Stimulated activated CD8-positive, alpha-beta memory T cell treated with anti-CD3 and anti-CD28 coated beads, Interleukin-15, amount 100 ng/mL, for 24 hours (primary cell): ENCODE measurements at regions not wholly inside any gene's neighbourhood (a gene's known extent, or its start where the extent isn't known, plus 50 kb on each side); places are given as distances from the start of the nearest gene placed in this dataset.

Experiments used
- DNase-seq: peaks from one replicate; pipeline ENCODE4 v3.0.0-alpha.2; 2020; ENCODE audit warnings: low read depth

DNA sequence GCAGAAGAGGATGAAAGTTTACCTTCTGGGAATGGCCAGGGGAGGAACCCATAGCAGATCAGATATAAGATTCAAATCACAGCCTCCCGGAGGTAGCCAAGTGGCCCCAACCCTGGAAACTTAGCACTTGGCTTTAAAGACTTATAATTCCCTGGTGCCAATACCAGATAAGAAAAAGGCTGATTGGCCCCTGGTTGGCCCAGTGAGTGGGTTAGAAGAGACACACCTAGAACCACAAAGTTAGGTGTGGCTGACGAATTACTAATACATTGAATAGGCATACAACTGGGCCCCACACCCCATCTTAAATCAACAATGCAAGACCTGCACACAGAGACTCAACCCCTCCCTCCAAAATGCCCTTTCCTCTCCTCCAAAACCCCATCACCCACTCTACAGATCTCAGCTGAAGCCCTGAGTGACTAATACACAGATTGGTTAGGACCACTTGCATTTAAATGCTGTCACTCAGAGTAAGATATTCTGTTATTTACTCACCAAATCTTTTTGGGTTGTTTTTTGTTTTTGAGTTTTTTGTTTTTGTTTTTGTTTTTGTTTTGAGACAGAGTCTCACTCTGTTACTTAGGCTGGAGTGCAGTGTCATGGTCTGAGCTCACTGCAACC is 315.4 kb upstream of the JARID2 start:
- DNase-seq: no peak

DNA sequence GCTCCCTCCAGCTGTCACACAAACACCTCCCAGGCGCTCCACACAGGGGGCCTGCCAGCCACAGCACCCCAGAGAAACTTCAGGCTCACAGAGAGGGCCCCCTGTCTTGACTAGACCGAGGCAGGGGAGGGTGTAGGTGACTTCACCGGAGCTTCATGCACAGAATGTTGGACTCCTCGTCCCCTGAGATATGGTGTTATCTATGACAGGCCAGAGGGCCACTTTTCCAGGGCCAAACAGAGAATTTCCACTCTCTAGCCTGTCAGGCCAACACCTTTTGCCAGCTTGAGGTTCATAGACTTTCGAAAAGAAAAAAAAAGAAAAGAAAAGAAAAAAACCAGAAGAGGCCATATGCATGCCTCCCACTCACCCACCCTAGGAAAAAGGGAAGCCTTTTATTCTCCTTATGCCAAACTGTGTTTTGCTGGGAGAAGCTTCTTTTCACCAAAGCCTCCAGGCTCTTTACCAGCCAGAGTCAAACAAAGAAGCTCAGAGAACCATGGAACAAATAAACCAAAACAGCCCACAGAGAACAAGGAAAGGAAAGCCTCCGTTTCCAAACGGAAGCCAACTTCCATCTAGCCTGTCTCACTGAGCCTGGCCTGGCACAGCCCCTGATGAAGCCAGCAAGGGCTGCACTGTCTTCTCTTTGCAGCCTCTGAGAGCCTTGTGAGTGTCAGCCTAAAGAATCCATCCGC is 313.2 kb upstream of the JARID2 start:
- DNase-seq: no peak

DNA sequence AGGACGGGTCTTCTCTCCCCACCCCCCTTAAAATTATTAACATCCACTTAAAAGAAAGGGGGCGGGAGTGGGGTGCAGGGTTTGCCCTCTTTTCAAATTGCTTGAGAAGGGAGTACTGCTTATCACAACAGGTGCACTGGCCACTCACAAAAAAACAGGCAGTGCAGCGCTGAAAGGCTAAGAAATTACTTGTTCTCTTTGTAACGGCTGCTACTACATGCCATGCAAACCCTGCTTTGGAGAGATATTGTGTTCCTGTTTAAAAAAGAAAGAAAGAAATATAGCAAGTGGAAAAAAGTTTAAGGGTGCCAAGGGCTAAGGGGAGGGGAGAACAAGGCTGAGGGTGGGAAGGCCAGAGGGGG is 312.7 kb upstream of the JARID2 start:
- no peak for DNase-seq

DNA sequence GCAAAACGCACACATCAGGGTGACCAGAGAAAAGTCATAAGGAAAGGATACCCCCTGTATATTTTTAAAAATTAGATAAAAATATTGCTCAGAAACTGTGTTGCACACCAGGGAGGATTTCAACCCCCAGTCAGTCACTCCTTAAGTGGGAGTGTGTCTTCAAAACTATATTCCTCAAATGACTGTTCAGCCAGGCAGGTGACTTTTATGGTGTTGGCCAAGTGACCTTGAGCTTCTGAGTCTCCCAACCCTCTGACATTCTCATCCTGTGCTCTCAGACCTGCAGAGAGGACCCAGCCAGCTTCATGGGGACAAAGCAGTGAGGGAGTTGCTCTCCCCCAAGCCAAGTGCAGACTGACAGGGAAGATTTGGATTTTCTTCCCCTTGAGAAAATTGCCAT is 311.9 kb upstream of the JARID2 start:
- no peak for DNase-seq

DNA sequence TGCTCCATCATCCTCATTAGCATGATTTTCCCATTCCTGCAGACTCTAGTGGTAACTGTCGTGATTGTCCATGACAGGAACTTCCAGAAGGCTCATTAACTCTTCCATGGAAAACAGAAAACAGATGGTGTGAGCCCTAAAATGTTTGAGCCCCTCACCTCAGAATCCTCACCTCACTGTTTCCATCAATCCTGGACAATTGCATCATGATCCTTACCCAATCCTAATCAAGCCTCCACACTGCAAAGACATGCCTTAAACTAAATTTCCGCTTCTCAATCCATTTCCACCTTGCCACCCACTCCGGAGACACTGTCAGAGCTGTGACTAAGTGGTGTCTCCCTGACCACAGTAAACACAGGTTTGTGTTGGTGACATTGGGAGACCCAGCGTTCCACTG is 311.0 kb upstream of the JARID2 start:
- DNase-seq: no peak

DNA sequence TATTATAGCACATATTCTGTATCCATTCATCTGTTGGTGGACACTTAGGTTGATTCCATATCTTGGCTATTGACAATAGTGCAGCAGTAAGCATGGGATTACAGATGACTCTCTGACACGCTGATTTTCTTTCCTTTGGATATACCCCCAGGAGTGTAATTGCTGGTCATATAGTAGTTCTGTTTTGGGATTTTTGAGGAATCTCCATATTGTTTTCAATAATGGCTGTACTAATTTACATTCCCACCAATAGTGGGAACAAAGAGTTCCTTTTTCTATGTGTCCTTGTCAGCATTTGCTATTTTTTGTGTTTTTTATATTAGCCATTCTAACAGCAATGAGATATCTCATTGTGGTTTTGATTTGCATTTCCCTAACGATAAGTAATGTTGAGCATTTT is 309.0 kb upstream of the JARID2 start:
- DNase-seq: no peak

DNA sequence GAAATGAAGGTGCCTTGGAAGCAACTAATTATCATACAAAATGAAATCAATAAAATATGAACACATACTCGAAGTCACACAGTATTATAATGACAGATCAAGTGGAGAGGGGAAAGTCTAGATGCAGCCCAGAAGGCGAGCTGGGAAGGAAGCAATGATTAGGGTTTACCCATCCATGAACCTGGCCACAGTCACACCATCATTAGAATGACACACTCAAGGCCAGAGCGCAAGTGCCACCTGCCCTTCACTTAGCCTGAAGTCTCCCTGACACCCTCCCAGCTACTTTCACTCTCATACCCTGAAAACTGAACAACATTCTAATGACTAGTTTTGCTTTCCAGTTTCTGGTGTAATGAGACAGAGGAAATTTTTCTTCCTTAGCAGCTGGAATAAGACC is 302.8 kb upstream of the JARID2 start:
- DNase-seq: no peak

DNA sequence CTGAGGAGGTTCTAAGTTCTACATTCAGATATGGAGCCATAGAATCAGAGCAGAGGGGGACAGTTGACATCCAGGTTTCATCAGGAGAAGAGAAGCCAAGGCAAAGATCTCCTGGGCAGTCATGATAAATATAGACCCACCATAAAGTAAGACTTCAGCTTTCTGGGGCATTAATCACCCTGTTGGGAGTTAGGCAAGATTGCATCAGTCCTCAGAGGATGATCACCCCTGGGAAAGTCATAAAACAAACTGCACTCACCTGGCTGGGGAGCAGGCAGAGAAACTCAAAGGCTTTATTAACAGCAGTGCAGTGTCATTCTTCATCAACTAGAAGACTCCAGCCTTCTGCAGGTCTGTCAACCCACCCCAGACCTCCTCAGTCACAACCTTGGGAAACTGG is 301.3 kb upstream of the JARID2 start:
- DNase-seq: no peak

DNA sequence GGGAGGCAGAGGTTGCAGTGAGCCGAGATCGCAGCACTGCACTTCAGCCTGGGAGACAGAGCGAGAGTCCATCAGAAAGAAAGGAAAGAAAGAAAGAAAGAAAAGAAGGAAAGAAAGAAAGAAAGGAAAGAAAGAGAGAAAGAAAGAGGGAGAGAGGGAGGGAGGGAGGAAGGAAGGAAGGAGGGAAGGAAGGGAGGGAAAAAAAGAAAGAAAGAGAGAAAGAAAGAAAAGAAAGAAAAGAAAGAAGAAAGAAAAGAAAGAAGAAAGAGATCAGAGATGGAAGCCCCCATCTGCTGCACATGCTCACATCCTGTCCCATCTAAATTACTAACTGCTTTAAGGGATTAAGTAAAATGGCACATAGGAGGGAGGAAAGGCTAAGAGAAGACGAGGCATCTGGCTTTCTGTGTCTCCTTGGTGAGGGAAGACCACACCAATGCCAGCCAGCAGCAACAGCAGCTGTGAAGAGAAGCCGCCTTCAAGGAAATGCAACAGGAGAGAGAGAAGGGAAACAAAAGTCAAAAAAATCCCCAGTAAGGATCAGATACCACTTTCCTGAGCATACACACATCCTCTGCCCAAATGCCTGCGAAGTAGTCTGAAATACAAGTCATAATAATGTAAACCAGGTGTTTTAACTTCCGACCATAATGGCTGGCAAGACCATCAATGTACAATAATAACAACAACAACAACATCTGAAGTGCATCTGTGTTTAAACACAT is 300.2 kb upstream of the JARID2 start:
- DNase-seq: no peak

DNA sequence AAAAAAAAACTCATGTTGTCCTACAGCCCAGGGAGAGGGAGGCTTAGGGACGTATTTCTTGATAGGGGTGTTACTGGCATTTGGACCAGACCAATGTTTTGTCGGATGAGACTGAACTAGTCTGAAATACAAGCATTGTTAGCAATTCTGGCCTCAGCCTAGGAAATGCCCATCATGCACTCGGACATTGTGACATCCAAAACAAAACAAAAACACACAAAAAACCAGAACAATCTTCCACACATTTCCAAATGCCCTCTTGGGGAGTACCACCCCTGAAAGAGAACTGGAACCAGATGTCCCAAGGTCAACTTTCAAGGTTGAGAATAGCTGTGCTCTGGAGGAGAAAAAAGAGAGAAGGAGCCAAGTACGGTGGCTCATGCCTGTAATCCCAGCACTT is 299.1 kb upstream of the JARID2 start:
- no peak for DNase-seq

DNA sequence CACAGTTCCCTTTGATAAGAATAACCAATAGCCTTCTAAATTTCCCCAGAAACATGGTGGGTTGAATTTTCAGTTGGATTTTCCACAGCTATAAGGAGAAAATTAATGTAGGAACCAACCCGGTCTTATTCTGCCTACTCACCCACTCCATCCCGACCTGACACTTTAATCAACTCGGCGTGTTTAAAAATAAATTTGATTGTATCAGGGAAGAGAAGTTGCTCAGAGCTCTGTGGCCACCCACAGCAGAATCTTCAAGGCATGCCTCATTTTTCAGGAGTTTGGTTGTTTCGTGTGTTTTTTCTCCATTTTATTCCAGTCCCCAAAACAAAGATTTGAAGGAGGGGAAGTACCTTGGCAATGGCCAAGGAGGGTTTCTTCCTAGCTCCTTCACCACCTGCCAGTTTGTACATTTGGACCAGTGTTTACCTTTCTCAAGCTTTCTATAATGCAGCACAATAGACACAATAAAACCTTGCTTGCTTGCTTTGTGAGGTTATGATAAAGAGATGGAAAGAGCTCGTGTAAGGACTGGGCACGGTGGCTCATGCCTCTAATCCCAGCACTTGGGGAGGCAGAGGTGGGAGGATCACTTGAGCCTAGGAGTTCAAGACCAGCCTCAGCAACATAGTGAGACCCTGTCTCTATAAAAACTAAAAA is 297.2 kb upstream of the JARID2 start:
- no peak for DNase-seq

DNA sequence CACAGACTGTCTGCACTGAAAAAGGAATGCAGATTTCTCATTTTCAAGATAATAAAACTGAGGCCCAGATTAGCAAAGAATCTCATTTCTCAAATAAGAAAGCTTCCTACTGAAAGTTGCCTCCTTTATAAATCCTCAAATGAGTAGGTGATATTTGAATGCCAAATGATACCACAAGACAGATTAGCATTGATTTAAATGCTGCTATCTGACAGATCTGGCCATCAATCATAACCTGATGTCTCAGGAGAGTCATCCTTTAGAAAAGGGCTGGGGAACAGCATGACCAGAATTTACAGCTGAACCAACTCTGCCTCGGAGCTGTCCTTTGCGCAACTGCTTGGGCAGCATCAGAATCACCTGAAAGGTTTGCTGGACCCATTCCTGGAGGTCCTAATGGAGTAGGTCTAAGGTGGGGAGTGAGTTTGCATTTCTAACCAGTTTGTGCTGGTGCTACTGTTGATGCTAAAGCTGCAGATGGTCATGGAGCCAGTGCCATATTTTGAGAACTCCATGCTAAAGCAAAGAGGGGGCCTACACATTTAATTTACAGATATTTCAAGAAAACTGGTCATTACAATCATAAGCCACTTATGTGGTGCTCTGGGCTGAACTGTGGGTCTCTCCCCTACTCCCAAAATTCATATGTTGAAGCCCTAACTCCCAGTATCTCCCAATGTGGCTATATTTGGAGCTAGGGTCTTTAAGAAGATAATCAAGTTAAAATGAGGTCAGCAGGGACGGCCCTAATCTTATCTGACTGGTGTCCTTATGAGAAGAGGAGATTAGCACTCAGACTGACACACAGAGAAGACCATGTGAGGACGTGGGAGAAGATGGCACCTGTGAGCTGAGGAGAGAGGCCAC is 295.5 kb upstream of the JARID2 start:
- no peak for DNase-seq

DNA sequence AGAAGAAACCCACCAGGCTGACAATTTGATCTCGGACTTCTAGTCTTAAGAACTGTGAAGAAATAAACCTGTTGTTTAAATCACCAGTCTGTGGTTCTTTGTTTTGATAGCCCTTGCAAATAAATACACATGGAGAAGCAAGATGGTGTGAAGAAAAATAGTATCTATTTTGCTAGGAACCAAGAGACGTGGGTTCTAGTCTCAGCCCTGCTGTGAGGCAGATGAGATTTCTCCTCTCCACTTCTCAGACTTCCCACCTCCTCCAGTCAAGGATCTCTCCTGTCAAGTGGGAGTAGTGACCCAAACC is 294.9 kb upstream of the JARID2 start:
- no peak for DNase-seq

DNA sequence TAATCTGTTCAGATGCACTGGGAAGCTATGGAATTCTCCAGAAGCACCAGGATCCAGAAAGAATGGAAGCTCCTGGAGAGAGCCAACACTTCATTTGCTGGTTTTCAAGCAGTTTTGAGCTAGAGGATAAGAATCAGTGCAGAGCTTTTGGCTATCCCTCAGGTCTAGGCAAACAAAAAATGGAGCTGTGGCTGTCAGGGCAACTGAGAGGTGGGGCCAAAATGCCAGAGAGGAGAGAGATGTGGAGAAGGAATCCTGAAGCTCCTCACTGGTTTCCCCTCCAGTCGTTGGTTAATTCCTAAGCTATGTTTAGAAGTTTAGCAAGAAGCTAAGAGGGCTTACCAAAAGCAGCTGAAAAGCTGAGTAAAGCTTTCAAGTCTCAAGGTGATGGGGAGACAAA is 294.2 kb upstream of the JARID2 start:
- DNase-seq: no peak

DNA sequence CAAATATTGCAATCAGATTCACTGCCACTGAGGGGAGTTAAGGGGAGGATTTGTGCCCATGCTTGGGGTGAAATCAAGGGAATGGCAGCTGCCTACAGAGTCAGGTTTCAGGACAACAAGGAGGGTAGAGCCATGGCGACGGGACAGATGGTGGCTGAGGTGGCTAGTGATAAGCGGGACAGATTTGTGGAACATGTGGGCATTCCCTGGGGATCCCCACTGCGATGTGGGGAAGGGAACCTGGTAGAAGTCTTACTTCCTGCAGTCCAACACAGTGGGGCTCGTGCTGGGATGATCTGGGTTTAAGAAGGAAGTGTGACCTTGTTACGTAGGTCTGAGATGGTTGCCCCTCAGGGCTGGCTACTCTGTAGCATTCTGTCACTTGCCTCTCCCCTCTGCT is 292.0 kb upstream of the JARID2 start:
- no peak for DNase-seq

DNA sequence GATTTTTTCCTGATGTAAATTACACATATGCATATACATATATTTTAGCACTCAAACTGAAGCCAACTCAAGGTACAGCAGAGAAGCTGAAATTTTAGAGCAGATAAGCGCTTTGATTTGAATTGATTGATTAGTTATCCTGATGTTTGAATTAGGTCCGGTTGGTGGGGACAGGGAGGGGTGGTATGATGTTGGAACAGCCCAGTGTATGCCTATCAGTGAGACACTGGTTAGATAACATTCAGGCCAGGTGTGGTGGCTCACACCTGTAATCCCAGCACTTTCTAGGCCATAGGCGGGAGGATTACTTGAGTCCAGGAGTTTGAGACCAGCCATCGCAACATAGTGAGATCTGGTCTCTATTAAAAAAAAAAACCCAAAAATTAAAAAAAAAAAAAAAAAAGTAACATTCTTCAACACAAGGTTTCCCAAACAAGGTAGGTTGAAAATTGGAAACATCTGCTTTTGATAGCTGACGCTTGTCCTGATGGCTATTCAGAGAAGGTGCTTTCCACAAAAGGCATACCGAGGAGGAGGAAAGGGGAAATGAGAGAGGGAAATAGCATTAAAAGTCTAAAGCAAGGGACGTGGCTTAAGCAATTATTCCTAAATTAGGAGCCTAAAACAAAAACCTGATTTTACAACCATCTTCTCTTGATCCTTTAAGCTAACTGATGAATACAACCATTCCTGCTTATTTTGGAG is 288.4 kb upstream of the JARID2 start:
- DNase-seq: no peak

DNA sequence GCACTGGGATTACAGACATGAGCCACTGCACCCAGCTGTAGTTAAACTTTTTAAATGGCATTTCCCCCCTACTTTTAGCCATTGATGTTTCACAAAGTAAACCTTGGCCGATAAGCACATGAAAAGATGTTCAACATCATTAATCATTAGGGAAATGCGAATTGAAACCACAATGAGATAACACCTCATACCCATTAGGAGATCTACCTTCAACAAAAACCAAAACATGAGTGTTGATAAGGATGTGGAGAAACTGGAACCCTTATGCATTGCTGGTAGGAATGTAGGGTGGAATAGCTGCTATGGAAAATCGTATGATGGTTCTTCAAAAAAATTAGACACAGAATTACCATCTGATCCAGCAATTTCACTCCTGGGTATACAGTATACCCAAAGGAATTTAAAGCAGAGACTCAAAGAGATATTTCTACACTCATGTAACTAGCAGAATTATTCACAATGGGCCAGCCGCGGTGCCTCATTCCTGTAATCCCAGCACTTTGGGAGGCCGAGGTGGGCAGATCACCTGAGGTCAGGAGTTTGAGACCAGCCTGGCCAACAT is 286.5 kb upstream of the JARID2 start:
- DNase-seq: no peak

DNA sequence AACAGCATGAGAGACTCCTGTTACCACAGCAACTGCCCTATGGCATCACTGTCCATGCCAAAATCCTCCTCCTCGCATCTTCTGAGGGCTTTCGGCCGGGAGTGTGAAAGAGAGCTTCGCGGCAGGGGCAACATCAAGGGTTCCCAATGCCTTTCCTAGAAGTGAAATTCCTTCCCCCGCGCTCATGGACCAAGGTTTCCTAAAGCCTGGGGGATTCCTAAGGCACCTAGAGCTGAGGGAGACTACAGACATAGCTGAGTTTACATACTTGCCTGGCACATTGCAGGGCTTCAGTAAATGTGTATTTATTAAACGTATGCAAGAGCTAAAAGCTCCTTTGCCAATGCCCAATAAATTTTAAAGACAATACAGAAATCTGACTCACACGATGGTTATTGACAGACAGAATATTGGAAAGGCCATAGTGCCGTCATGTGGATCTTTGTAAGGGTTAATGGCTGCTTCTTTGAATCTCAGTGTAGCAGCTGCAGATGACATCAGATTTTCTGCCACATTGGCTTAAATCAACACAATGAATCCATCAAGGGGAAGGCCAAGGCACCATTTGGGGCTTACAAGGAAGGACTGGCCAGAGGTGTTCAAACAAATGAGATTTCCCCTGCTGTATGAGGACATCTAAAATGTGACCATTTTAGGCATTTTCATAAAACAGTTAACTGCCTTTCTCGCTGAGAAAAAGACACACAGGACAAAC is 281.2 kb upstream of the JARID2 start:
- no peak for DNase-seq

DNA sequence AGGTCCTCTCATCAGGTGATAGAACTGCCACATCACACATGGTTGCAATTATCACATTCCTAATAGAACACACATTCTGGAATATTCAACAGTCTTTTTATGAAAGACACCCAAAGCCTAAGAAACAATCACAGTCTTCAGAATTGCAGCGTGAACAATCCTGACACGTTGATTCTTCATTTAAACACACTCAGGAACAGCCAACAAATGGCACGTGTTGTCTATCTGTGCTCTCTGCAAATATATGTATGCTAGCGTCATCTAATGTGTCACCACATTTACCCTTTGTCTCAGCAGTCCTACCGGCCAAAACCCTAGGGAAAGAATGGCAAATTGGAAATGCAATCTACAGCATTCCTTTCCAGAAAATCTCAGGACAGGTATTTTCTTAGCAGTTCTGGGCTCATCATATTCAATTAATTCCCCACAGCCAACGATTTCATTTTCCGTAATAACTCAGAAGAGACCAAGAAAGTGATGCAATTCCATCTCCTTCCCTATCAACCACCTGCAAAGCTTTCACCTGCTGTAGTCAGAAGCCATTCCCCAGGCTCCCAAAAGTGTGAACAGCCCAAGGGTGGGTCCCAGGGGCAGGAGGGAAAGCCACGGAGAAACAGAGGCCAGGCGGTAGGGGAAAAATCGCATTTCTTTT is 280.3 kb upstream of the JARID2 start:
- no peak for DNase-seq
